HG02678 (cell line): ENCODE measurements at regions not wholly inside any gene's neighbourhood (a gene's known extent, or its start where the extent isn't known, plus 50 kb on each side); places are given as distances from the start of the nearest gene placed in this dataset.
A peak's percentile ranks its signal among the peaks of the same experiment; 100 is the strongest.

Source experiments
- ATAC-seq: cut with Tn5 transposase; IDR thresholded peaks from one replicate; pipeline ENCODE4 v1.9.1; 2021; ENCODE audit warnings: mild to moderate bottlenecking, moderate library complexity; ENCODE audit not compliant: unreplicated experiment

DNA sequence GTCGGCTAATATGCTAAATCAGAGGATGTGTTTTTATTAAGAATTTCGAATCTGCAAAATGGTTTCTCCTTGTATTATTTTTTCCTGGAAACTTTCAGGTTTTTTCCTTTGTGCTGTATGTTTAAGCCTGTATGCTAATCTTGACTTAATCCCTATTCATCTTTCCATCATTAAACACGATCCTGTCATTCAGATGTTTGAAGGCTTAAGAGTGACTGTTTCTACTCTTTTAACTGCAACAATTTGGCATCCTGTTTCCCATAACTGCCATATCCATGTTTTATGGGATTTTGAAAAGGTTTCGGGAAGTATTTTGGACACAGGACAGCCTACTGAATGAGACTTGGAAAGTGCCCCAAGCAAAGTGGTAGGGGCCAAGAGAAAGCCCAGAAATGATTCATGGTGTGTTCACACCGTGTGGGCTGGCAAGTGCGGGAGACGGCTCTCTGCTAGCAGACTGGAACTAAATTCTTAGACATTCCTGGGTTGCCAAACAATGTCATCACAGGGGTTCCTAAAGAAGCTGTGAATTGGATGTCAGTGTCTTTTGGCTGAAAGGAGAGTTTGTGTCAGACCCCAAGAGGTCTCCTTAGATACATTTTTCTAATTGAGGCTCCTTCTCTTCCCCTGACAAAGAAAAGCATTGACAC lies 125.4 kb upstream of the ADAMTS16 start:
- ATAC-seq, result no peak

DNA sequence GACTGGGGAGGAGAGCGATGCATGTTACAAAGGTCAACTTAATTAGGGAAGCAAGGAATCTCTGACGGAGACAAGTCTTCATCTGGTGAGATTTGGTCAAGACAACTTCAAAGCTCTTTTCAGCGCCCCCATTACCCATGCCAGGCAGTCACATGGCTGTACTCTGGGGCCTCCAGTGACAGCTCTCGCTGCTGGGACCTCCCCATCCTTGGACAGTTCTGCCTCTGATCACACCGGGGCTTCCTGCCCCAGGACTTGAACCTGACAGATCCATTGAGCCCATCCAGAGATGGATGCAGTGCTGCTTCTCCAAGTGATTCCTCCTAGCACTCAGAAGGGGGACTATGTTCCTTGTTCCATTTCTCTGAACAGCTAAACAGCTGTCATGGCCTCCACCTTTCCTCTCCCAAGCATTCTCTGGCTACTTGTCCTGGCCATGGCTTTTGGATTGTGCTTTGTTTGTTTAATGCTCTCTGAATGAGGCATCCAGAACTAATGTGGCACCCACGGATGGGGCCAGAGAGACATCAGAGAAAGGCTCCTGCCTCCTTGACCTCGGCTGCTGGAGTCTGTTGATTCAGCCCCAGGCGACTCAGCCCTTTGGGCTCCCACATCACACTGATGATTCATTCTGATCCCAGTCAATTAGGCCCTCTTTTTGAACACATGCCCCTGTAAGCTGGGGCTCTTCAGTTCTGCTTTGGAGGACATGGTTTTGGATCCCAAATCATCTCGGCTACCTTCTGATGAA lies 122.1 kb upstream of the ADAMTS16 start:
- ATAC-seq, result no peak

DNA sequence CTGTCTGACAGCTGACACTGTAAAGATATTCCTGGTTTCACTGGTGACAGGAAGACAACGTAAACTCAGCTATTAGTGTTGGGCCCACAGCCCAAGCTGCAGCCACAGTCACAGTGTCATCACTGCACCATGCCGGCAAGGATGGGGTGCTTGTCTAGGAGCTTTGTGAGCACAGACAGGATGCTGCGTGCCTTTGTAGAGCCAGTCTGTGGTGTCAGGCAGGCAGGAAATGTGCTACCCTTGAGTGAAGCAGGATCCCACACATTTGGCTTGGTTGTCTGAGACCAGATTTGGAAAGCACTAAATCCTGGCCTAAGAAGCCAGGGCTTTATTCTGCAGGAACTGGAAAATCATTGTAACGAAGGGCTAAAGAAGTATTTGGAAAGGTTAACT lies 121.6 kb upstream of the ADAMTS16 start:
- ATAC-seq, result no peak

- no peak for ATAC-seq
Observed at GRCh38 chr5:5021436-5021835, 118.7 kb upstream of the ADAMTS16 start.

DNA sequence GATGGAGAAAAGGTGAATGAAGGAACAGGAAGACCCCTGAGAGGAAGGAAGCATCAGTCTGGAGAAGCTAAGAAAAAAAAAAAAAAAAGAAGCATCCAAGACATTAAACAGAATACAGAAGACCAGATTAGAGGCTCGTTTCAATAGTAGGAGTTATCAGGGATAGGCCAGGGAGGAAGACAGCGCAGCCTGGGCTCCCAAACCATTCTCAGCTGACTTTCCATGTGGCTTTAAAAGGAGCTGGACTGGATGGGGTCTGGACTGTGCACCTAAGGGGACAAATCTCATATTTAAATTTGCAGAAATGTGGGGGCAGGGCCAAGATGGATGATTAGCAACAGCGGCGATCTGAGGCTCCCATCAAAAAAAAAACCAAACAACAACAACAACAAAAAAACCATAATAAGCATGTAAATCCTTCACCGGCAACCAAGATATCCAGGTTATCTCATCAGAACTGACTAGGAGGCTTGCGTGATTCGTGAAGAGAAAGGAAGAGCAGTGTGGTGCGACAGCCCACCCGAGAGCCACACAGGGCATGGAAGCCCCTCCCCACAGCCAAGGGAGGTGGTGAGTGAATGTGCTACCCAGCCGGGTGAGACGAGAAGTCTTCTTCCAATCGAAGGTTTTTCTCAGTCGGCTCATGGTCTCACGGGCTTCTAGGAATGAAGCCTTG lies 114.9 kb upstream of the ADAMTS16 start:
- ATAC-seq, result no peak

GRCh38 chr5:5025774-5026408 lies 114.2 kb upstream of the ADAMTS16 start:
- no peak for ATAC-seq

DNA sequence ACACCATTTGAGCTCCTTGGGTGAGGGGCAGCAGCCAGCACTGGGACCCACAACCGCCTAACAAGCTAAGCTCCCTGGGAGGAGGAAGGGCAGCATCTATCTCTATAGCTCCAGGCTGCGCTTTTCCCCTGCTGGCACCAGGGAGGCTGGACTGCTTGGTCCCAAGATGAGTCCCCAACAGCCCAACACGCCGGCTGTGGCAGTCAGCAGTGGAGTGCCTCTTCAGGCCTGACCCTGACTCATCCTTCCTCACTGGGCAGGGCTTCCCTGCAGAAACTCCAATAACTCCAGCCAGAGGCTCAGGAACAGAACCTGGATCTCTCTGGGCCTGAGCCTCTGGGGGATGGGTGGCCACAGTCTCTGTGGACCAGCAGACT lies 113.7 kb upstream of the ADAMTS16 start:
- no peak for ATAC-seq

- ATAC-seq, result no peak
Observed at GRCh38 chr5:5031665-5032064, 108.5 kb upstream of the ADAMTS16 start.

DNA sequence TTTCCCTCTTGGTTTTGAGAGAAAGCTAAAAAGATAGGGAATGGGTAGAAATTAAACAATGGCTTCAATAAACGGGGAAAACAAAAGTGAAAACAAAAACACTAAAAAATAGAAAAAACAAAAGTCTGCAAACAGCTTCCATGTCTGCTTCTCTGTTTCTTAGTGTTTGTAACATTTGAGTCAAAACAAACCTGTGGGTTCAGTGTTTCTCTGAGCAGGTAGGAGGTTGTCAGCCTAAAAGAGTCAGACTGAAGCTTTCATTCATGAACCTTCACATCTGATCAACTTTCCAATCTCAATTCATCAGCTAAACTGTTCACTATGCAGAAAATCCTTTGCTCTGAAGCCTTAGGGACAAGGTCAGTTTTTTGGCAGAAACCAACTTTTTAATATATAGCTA lies 102.5 kb upstream of the ADAMTS16 start:
- no peak for ATAC-seq

- ATAC-seq, result no peak
Observed at GRCh38 chr5:5039918-5040317, 100.2 kb upstream of the ADAMTS16 start.

GRCh38 chr5:5040712-5041111 lies 99.4 kb upstream of the ADAMTS16 start:
- no peak for ATAC-seq

DNA sequence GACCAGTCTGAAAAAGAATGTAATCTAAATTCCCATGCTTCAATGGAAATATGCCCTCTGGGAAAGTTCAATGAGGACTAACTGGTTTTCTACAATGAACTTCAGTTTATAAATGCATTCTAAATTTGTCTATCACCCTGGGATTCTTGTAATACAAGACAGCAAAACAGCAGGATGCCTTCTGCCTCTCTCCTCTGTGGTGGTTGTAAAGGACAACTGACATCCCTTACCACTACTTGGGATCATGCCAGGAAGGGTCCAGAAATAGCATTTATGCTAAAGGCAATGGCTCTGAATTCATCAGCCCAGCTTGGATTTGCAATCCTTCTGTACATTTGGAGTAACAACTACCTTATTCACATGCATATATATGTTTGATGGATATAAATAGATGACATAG lies 97.3 kb upstream of the ADAMTS16 start:
- ATAC-seq, result no peak

DNA sequence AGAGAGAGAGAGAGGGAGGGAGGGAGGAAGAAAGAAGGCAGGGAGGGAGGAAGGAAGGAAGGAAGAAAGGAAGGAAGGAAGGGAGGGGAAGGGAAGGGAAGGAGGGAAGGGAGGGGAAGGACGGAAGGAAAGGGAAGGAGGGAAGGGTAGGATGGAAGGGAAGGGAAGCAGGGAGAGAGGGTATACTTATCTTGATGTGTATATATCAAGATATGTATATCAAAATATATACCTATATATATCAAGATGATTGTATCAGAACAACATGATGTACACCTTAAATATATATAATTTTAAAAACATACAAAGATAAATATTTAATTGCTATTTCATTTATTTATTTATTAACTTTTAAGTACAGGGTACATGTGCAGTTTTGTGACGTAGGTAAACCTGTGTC lies 96.8 kb upstream of the ADAMTS16 start:
- ATAC-seq, result no peak

- no peak for ATAC-seq
Observed at GRCh38 chr5:5044247-5044840, 95.8 kb upstream of the ADAMTS16 start.

GRCh38 chr5:5046680-5047502 lies 93.2 kb upstream of the ADAMTS16 start:
- ATAC-seq, result peak; percentile 93

DNA sequence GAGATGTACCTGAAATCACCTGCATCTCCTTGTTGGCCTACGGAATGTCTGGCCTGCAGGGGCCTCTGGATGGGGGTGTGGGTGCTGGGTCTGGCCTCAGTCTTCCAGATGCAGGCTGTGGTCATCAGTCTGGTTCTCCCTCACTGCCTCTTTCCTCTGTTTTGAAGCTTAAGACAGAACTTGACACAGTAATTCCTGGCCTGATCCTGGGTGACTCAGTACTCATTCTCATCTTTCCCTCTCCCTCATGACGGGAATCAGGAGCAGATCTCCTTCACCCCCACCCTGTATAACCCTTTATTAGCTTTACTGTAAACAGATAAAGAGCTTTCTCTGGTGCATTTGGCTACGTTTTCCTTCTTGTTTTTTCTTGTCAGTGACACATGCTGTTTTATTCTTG lies 89.3 kb upstream of the ADAMTS16 start:
- ATAC-seq, result no peak

DNA sequence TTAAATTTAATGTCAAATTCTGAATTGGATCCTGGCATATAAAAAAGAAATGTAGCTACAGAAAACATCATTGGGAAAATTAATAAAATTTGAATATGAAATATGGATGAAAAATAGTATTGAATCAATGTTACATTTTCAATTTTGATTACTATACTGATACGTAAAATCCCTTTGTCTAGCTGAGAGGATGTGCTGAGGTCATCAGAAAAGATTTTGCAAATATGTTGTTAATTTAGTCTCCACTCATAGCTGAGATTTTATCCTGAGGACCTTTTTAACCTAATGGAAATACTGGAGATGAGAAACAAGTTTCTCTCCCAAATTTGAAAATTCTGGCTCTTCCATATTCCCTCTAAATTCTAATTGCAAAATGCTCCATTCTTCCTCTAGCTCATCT lies 84.4 kb upstream of the ADAMTS16 start:
- no peak for ATAC-seq

DNA sequence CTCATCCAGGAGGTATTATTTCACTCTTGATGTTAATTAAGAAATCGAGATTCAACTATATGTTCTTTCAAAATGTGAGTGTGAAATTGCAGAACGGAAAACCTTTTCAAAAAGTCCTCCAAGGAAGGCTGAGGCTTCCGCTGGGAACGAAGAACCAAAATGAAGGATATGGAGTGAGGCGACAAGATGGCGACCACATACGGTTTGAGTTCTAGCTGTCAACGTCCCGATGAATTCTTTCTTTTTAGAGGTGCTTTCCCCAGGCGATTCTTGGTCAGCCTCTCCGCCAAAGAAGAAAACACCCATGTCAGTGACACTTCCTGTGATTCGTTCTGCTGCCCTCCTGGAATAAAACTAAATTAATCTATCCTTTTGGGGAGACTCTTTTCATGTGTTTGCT lies 78.3 kb upstream of the ADAMTS16 start:
- no peak for ATAC-seq

GRCh38 chr5:5062525-5063302 lies 77.4 kb upstream of the ADAMTS16 start:
- no peak for ATAC-seq

DNA sequence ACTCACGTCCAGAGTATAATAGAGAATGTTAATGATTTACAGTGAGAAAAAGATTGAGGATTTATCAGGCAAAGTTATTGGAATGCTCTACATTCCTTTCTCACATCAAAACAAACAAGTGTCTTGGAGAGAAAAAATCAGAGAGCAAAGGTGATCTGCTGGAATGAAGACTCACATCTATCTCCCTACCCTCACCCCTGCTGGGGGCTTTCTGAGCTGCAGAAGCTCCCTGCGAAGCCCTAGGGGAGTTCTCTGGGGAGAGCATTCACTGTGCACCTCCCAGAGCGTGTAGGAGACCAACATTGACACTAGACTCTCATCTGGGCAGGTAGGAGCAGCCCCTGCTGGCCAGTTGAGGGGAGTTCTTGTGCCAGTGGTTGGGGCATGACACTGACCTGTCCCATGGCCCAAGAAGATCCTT lies 76.6 kb upstream of the ADAMTS16 start:
- ATAC-seq, result peak; percentile 57
